Neural cell (in vitro differentiated cells): ENCODE measurements at regions not wholly inside any gene's neighbourhood (a gene's known extent, or its start where the extent isn't known, plus 50 kb on each side); places are given as distances from the start of the nearest gene placed in this dataset.

Source experiments
- EP300 ChIP-seq: fragments of 450-650 bp; conservative IDR thresholded peaks from 2 replicates; pipeline ENCODE4 v1.6.1; 2014; ENCODE audit warnings: antibody characterized with exemption, mild to moderate bottlenecking, moderate library complexity; ENCODE audit not compliant: poor library complexity, severe bottlenecking
- EZH2 ChIP-seq: fragments of 200-600, 300-800 bp; shearing (Covaris generic), sonication (generic); IDR thresholded peaks from 2 replicates; pipeline ENCODE4 v1.6.1; 2014; ENCODE audit warnings: antibody characterized with exemption, low read length, borderline replicate concordance, mild to moderate bottlenecking; ENCODE audit not compliant: insufficient read depth, poor library complexity, severe bottlenecking
- MXI1 ChIP-seq: fragments of 450-650 bp; conservative IDR thresholded peaks from 2 replicates; pipeline ENCODE4 v1.6.1; 2014; ENCODE audit warnings: antibody characterized with exemption, mild to moderate bottlenecking; ENCODE audit not compliant: poor library complexity, severe bottlenecking
- POLR2AphosphoS5 ChIP-seq: IDR thresholded peaks from 2 replicates; pipeline ENCODE4 v1.6.1; 2012
- RAD21 ChIP-seq: fragments of 450-650 bp; conservative IDR thresholded peaks from 2 replicates; pipeline ENCODE4 v1.6.1; 2014; ENCODE audit warnings: antibody characterized with exemption, mild to moderate bottlenecking, moderate library complexity
- REST ChIP-seq: IDR thresholded peaks from 2 replicates; pipeline ENCODE4 v1.6.1; 2012; ENCODE audit warnings: borderline replicate concordance
- TAF1 ChIP-seq: IDR thresholded peaks from 2 replicates; pipeline ENCODE4 v1.6.1; 2012; ENCODE audit warnings: low read depth
- TF ChIP-seq, protein P1 (sequence below): fragments of 450-650 bp; IDR thresholded peaks from 2 replicates; pipeline ENCODE4 v1.5.1; 2014; ENCODE audit warnings: antibody characterized with exemption, mild to moderate bottlenecking, moderate library complexity; ENCODE audit not compliant: poor library complexity, severe bottlenecking

- TF ChIP-seq, protein P1, sequence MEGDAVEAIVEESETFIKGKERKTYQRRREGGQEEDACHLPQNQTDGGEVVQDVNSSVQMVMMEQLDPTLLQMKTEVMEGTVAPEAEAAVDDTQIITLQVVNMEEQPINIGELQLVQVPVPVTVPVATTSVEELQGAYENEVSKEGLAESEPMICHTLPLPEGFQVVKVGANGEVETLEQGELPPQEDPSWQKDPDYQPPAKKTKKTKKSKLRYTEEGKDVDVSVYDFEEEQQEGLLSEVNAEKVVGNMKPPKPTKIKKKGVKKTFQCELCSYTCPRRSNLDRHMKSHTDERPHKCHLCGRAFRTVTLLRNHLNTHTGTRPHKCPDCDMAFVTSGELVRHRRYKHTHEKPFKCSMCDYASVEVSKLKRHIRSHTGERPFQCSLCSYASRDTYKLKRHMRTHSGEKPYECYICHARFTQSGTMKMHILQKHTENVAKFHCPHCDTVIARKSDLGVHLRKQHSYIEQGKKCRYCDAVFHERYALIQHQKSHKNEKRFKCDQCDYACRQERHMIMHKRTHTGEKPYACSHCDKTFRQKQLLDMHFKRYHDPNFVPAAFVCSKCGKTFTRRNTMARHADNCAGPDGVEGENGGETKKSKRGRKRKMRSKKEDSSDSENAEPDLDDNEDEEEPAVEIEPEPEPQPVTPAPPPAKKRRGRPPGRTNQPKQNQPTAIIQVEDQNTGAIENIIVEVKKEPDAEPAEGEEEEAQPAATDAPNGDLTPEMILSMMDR: no peak
- no peak for TF ChIP-seq REST
- no peak for TF ChIP-seq EP300
- no peak for TF ChIP-seq RAD21
- TF ChIP-seq MXI1: no peak
- no peak for TF ChIP-seq POLR2AphosphoS5
- no peak for TF ChIP-seq TAF1
- TF ChIP-seq EZH2: no peak
Measured at GRCh38 chr20:39453890-39454289, 491.7 kb downstream of the DHX35 start.
